H9 (cell line): ENCODE measurements at regions not wholly inside any gene's neighbourhood (a gene's known extent, or its start where the extent isn't known, plus 50 kb on each side); places are given as distances from the start of the nearest gene placed in this dataset.

Source experiments
- DNase-seq: peaks from one replicate; pipeline ENCODE4 v3.0.0-alpha.2; 2017
- H2AFZ ChIP-seq: one replicate; pipeline ENCODE4 v1.6.1; 2013; ENCODE audit warnings: mild to moderate bottlenecking, low read length, control low read depth, moderate library complexity
- H2AK5ac ChIP-seq: 2 replicates; pipeline ENCODE4 v1.6.1; 2013; ENCODE audit warnings: low read length, control low read depth, mixed read lengths; ENCODE audit not compliant: insufficient read length
- H2BK120ac ChIP-seq: one replicate; pipeline ENCODE4 v1.6.1; 2013; ENCODE audit warnings: low read depth, mild to moderate bottlenecking, low read length, control low read depth, inconsistent platforms; ENCODE audit not compliant: poor library complexity, severe bottlenecking
- H2BK12ac ChIP-seq: 2 replicates; pipeline ENCODE4 v1.6.1; 2013; ENCODE audit warnings: low read length, control low read depth, mixed read lengths, low read depth; ENCODE audit not compliant: insufficient read length
- H2BK15ac ChIP-seq: 2 replicates; pipeline ENCODE4 v1.6.1; 2013; ENCODE audit warnings: low read depth, low read length, control low read depth
- H2BK20ac ChIP-seq: one replicate; pipeline ENCODE4 v1.6.1; 2013; ENCODE audit warnings: low read depth, mild to moderate bottlenecking, low read length, control low read depth, inconsistent platforms; ENCODE audit not compliant: poor library complexity, severe bottlenecking
- H2BK5ac ChIP-seq: 2 replicates; pipeline ENCODE4 v1.6.1; 2013; ENCODE audit warnings: low read length, control low read depth, mixed read lengths; ENCODE audit not compliant: insufficient read length
- H3K14ac ChIP-seq: 2 replicates; pipeline ENCODE4 v1.6.1; 2013; ENCODE audit warnings: low read length, control low read depth; ENCODE audit not compliant: insufficient read depth
- H3K18ac ChIP-seq: 2 replicates; pipeline ENCODE4 v1.6.1; 2013; ENCODE audit warnings: low read depth, mild to moderate bottlenecking, mixed read lengths, low read length, control low read depth; ENCODE audit not compliant: insufficient read length
- H3K23ac ChIP-seq: 2 replicates; pipeline ENCODE4 v1.6.1; 2013; ENCODE audit warnings: low read length, control low read depth, mixed read lengths, low read depth; ENCODE audit not compliant: insufficient read length
- H3K23me2 ChIP-seq: 2 replicates; pipeline ENCODE4 v1.6.1; 2013; ENCODE audit warnings: low read depth, mild to moderate bottlenecking, mixed read lengths, low read length, control low read depth; ENCODE audit not compliant: insufficient read length, poor library complexity, severe bottlenecking
- H3K27ac ChIP-seq: 2 replicates; pipeline ENCODE4 v1.5.1; 2013; ENCODE audit warnings: low read length, control low read depth, mixed read lengths, low read depth; ENCODE audit not compliant: insufficient read length
- H3K27me3 ChIP-seq: 2 replicates; pipeline ENCODE4 v1.6.1; 2013; ENCODE audit warnings: low read length, control low read depth, inconsistent platforms; ENCODE audit not compliant: insufficient read depth
- H3K4ac ChIP-seq: 2 replicates; pipeline ENCODE4 v1.6.1; 2013; ENCODE audit warnings: low read depth, mild to moderate bottlenecking, control low read depth, inconsistent platforms, low read length, moderate library complexity
- H3K4me1 ChIP-seq: 2 replicates; pipeline ENCODE4 v1.6.1; 2013; ENCODE audit warnings: low read length, control low read depth, inconsistent platforms; ENCODE audit not compliant: insufficient read depth
- H3K4me2 ChIP-seq: 2 replicates; pipeline ENCODE4 v1.6.1; 2013; ENCODE audit warnings: low read length, control low read depth, mixed read lengths; ENCODE audit not compliant: insufficient read length, insufficient read depth
- H3K56ac ChIP-seq: 2 replicates; pipeline ENCODE4 v1.6.1; 2013; ENCODE audit warnings: low read depth, mild to moderate bottlenecking, mixed read lengths, low read length, control low read depth; ENCODE audit not compliant: insufficient read length
- H3K79me1 ChIP-seq: 2 replicates; pipeline ENCODE4 v1.6.1; 2013; ENCODE audit warnings: low read depth, mild to moderate bottlenecking, moderate library complexity, low read length, control low read depth, inconsistent platforms; ENCODE audit not compliant: insufficient read depth, poor library complexity, severe bottlenecking
- H3K79me2 ChIP-seq: 2 replicates; pipeline ENCODE4 v1.6.1; 2013; ENCODE audit warnings: low read length, control low read depth, inconsistent platforms; ENCODE audit not compliant: insufficient read depth
- H3K9ac ChIP-seq: 2 replicates; pipeline ENCODE4 v1.6.1; 2013; ENCODE audit warnings: low read length, control low read depth, mixed read lengths; ENCODE audit not compliant: insufficient read length; ENCODE audit errors: extremely low read depth
- H3K9me3 ChIP-seq: one replicate; pipeline ENCODE4 v1.6.1; 2013; ENCODE audit warnings: low read depth, low read length, inconsistent platforms; ENCODE audit not compliant: control insufficient read depth
- H3T11ph ChIP-seq: one replicate; pipeline ENCODE4 v1.6.1; 2013; ENCODE audit warnings: mild to moderate bottlenecking, low read length, control low read depth, inconsistent platforms
- H4K20me1 ChIP-seq: one replicate; pipeline ENCODE4 v1.6.1; 2013; ENCODE audit not compliant: control insufficient read depth, insufficient read length, insufficient read depth
- H4K5ac ChIP-seq: 2 replicates; pipeline ENCODE4 v1.6.1; 2013; ENCODE audit warnings: low read depth, mild to moderate bottlenecking, mixed read lengths, low read length, control low read depth; ENCODE audit not compliant: insufficient read length
- H4K8ac ChIP-seq: replicated peaks from 2 replicates; pipeline ENCODE4 v1.6.1; 2013; ENCODE audit warnings: low read length, control low read depth, mixed read lengths, low read depth; ENCODE audit not compliant: insufficient read length
- H4K91ac ChIP-seq: 2 replicates; pipeline ENCODE4 v1.6.1; 2013; ENCODE audit warnings: low read depth, mild to moderate bottlenecking, moderate library complexity, mixed read lengths, low read length, control low read depth; ENCODE audit not compliant: insufficient read length
- H3K27ac Mint-ChIP-seq, 3 experiments: 2 replicates in 2 of 3; 3 replicates in 1 of 3; pipeline ENCODE4 v1.8.0; 2020 to 2021; ENCODE audit warnings: mixed read lengths in 3 of 3, mild to moderate bottlenecking in 1 of 3, moderate library complexity in 1 of 3
- H3K27me3 Mint-ChIP-seq: 2 replicates; pipeline ENCODE4 v1.8.0; 2021; ENCODE audit warnings: low read depth, mild to moderate bottlenecking, moderate library complexity, mixed read lengths
- H3K36me3 Mint-ChIP-seq, 3 experiments: 2 replicates in 2 of 3; 3 replicates in 1 of 3; pipeline ENCODE4 v1.8.0; 2020 to 2021; ENCODE audit warnings: low read depth in 3 of 3, mixed read lengths in 3 of 3; ENCODE audit not compliant: insufficient read depth in 1 of 3
- H3K4me1 Mint-ChIP-seq, 2 experiments: 2 replicates each; pipeline ENCODE4 v1.8.0; 2020; ENCODE audit warnings: mixed read lengths in 2 of 2
- H3K4me3 Mint-ChIP-seq, 2 experiments: 2 replicates in 1 of 2; 3 replicates in 1 of 2; pipeline ENCODE4 v1.8.0; 2020 to 2021; ENCODE audit warnings: mild to moderate bottlenecking in 2 of 2, mixed read lengths in 2 of 2, moderate library complexity in 1 of 2
- H3K9me3 Mint-ChIP-seq, 2 experiments: 2 replicates in 1 of 2; 3 replicates in 1 of 2; pipeline ENCODE4 v1.8.0; 2020; ENCODE audit warnings: mild to moderate bottlenecking in 2 of 2, mixed read lengths in 2 of 2, moderate library complexity in 1 of 2
- WGBS: extraction: QIAGEN DNeasy Blood & Tissue Kit; methylation state at CpG from one replicate; pipeline ENCODE4 v1.1.7; 2013; ENCODE audit warnings: missing lambda C conversion rate, low lambda C conversion rate, mixed read lengths; ENCODE audit not compliant: insufficient read length; ENCODE audit errors: extremely low coverage; 5-methylcytosine and 5-hydroxymethylcytosine counted together
- TF ChIP-seq, protein P1 (sequence below): fragments of 200-600 bp; sonication (generic); conservative IDR thresholded peaks from 3 replicates; pipeline ENCODE4 v1.8.0; 2021; ENCODE audit warnings: antibody characterized with exemption, mild to moderate bottlenecking

DNA sequence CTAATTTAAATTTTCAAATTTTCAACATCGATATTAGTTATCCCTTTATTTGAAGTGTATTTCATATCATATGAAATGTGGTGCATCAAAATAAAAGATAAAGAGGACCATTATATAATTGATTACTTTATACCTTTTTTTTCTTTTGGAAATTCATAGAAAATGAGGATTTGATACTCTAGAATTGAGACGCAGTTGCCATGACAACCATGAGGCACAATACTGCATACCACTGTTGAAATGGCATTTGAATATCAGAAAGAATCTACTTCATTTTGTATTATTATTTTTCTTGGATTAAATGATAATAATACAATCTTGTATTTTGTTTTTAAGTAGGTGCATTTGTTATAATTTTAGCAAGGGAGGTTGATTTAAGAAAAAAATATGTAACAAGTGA, 323.1 kb downstream of the PCDH18 start:
- Histone ChIP-seq H2AK5ac (no peak overlapping the region), H3K23me2 (no peaks in the 10 kb centered on the region), H3K4me2 (no peak overlapping the region), H3K79me1 (no peaks in the 10 kb centered on the region), H2BK12ac (no peak overlapping the region), H3K14ac (no peak overlapping the region), H2BK15ac (no peak overlapping the region), H3K79me2 (no peaks in the 10 kb centered on the region), H3K18ac (no peak overlapping the region), H2BK5ac (no peak overlapping the region), H3K27ac (no peak overlapping the region), H3K4ac (no peak overlapping the region), H4K5ac (no peak overlapping the region), H3T11ph (no peak overlapping the region), H3K4me1 (no peaks in the 10 kb centered on the region), H3K56ac (no peak overlapping the region), H3K27me3 (no peaks in the 10 kb centered on the region), H3K23ac (no peak overlapping the region), H2AFZ (no peak overlapping the region), H4K91ac (no peak overlapping the region), H3K9me3 (no peaks in the 10 kb centered on the region), H4K20me1 (no peaks in the 10 kb centered on the region), H2BK120ac (no peak overlapping the region), H3K9ac (no peak overlapping the region), H2BK20ac (no peak overlapping the region), H4K8ac (no peak overlapping the region)
- peaks cover 4 to 6% of the 10 kb centered on the region in 2 experiments for H3K4me1 Mint-ChIP-seq
- no peak overlapping the region for H3K27ac Mint-ChIP-seq
- H3K27me3 Mint-ChIP-seq: no peaks in the 10 kb centered on the region
- TF ChIP-seq, protein P1, sequence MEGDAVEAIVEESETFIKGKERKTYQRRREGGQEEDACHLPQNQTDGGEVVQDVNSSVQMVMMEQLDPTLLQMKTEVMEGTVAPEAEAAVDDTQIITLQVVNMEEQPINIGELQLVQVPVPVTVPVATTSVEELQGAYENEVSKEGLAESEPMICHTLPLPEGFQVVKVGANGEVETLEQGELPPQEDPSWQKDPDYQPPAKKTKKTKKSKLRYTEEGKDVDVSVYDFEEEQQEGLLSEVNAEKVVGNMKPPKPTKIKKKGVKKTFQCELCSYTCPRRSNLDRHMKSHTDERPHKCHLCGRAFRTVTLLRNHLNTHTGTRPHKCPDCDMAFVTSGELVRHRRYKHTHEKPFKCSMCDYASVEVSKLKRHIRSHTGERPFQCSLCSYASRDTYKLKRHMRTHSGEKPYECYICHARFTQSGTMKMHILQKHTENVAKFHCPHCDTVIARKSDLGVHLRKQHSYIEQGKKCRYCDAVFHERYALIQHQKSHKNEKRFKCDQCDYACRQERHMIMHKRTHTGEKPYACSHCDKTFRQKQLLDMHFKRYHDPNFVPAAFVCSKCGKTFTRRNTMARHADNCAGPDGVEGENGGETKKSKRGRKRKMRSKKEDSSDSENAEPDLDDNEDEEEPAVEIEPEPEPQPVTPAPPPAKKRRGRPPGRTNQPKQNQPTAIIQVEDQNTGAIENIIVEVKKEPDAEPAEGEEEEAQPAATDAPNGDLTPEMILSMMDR: no peak
- no peaks in the 10 kb centered on the region for H3K9me3 Mint-ChIP-seq
- H3K36me3 Mint-ChIP-seq: no peaks in the 10 kb centered on the region
- no CpG with 5 or more reads among the region's 2 CpGs for WGBS
- DNase-seq: no peak
- no peak overlapping the region for H3K4me3 Mint-ChIP-seq
